SK-N-MC (cell line): ENCODE measurements at regions not wholly inside any gene's neighbourhood (a gene's known extent, or its start where the extent isn't known, plus 50 kb on each side); places are given as distances from the start of the nearest gene placed in this dataset.

Experiments used
- EZH2 ChIP-seq: fragments of 200-600 bp; sonication (generic); IDR thresholded peaks from one replicate; pipeline ENCODE4 v1.6.1; 2017; ENCODE audit warnings: antibody characterized with exemption
- FOXP2 ChIP-seq: optimal IDR thresholded peaks from 2 replicates; pipeline ENCODE3; 2011; ENCODE audit warnings: mild to moderate bottlenecking, moderate library complexity; ENCODE audit not compliant: insufficient read depth; ENCODE audit errors: extremely low read length, control extremely low read depth
- POLR2AphosphoS5 ChIP-seq: IDR thresholded peaks from 2 replicates; pipeline ENCODE4 v1.6.1; 2012; ENCODE audit warnings: mild to moderate bottlenecking, low read depth, low read length, borderline replicate concordance

DNA sequence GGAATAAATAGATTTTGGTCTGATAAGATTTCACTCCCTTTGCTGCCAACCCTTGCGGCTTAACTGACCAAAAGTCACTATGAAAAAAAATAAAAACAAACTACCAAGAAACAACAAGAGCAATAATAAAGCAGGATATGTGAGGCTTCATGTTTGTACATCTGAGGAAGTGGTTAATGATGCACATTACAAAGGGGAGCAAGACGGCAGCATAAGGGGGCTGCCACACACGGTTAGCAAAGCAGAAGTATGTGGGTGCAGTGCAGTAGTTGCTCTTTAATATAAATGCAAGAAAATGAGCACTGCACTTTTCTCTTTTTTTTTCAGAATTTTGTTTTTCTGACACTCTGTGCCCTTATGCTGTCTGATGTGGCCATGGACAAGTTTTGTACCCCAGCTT is 377.1 kb upstream of the CNTNAP5 start:
- no peak for TF ChIP-seq EZH2
- TF ChIP-seq POLR2AphosphoS5, result no peak
- TF ChIP-seq FOXP2, result no peak
